B cell (primary cell): ENCODE measurements at regions not wholly inside any gene's neighbourhood (a gene's known extent, or its start where the extent isn't known, plus 50 kb on each side); places are given as distances from the start of the nearest gene placed in this dataset.

Source experiments
- ATAC-seq: fragments of 200-7000 bp; cut with Tn5 transposase; one replicate; pipeline ENCODE4 v1.10.0; 2021; ENCODE audit warnings: low read depth, mild to moderate bottlenecking, moderate number of reproducible peaks, moderate library complexity
- CTCF ChIA-PET: fragments of 350-600 bp; sonication (Branson Sonifier 250); formaldehyde crosslinking; loops from one replicate; lab custom pipeline; 2021; ENCODE audit warnings: antibody characterized with exemption, inconsistent platforms; lab: Charles Lee
- POLR2A ChIA-PET: fragments of 350-600 bp; sonication (Branson Sonifier 250); formaldehyde crosslinking; loops from one replicate; lab custom pipeline; 2021; ENCODE audit warnings: antibody characterized with exemption; lab: Charles Lee
- DNase-seq: peaks from one replicate; pipeline ENCODE4 v3.0.0; 2013
- H2AFZ ChIP-seq: 2 replicates; pipeline ENCODE4 v1.6.1; 2012; ENCODE audit warnings: mild to moderate bottlenecking, low read depth, low read length; ENCODE audit not compliant: insufficient read depth, poor library complexity, severe bottlenecking
- H3K27ac ChIP-seq, 2 donors: 1 replicate in 1 of 2; 2 replicates in 1 of 2; pipeline ENCODE4 v1.5.1; 2012 to 2013; ENCODE audit warnings: low read length in 2 of 2, mild to moderate bottlenecking in 2 of 2, moderate library complexity in 1 of 2
- H3K27me3 ChIP-seq, 4 experiments: fragments of 200-600 bp in 1 of 4; sonication (generic) in 1 of 4; replicated peaks in 1 of 4; 1 replicate in 2 of 4; 2 replicates in 2 of 4; pipeline versions ENCODE4 v1.6.1 to v1.7.0; 2013 to 2016; ENCODE audit warnings: low read length in 3 of 4, mild to moderate bottlenecking in 2 of 4, mixed read lengths in 1 of 4, moderate library complexity in 1 of 4; ENCODE audit not compliant: insufficient read depth in 4 of 4, control insufficient read depth in 3 of 4; ENCODE audit errors: control extremely low read depth in 1 of 4
- H3K36me3 ChIP-seq, 2 experiments: replicated peaks in 1 of 2; 1 replicate in 1 of 2; 2 replicates in 1 of 2; pipeline versions ENCODE4 v1.6.1 to v1.7.1; 2013; ENCODE audit warnings: low read length in 1 of 2; ENCODE audit not compliant: insufficient read depth in 2 of 2, control insufficient read depth in 1 of 2; ENCODE audit errors: control extremely low read depth in 1 of 2, extremely low read depth in 1 of 2
- H3K4me1 ChIP-seq, 2 donors: fragments of 200-600 bp in 1 of 2; sonication (generic) in 1 of 2; 1 replicate in 1 of 2; 2 replicates in 1 of 2; pipeline versions ENCODE4 v1.5.1 to v1.6.1; 2013 to 2017; ENCODE audit warnings: low read length in 2 of 2; ENCODE audit not compliant: control insufficient read depth in 2 of 2, insufficient read depth in 2 of 2
- H3K4me2 ChIP-seq: replicated peaks from 2 replicates; pipeline ENCODE3; 2012; ENCODE audit warnings: mild to moderate bottlenecking, low read depth, low read length; ENCODE audit not compliant: poor library complexity, severe bottlenecking
- H3K4me3 ChIP-seq, 5 experiments: fragments of 200-600 bp in 1 of 5; sonication (generic) in 1 of 5; 1 replicate in 3 of 5; 2 replicates in 2 of 5; pipeline versions ENCODE4 v1.5.1 to v1.7.0; 2011 to 2016; ENCODE audit warnings: low read length in 4 of 5, mild to moderate bottlenecking in 4 of 5, low read depth in 2 of 5, control low read depth in 1 of 5, moderate library complexity in 1 of 5; ENCODE audit not compliant: insufficient read depth in 1 of 5; ENCODE audit errors: control extremely low read depth in 1 of 5, extremely low read depth in 1 of 5
- H3K79me2 ChIP-seq: fragments of 200-600 bp; sonication (generic); one replicate; pipeline ENCODE4 v1.6.0; 2016; ENCODE audit warnings: low read length; ENCODE audit not compliant: control insufficient read depth, insufficient read depth
- H3K9ac ChIP-seq: fragments of 200-600 bp; sonication (generic); 2 replicates; pipeline ENCODE4 v1.6.1; 2017; ENCODE audit warnings: mild to moderate bottlenecking, low read length, moderate library complexity
- H3K9me3 ChIP-seq, 3 donors: one replicate each; pipeline versions ENCODE4 v1.6.1 to v1.7.1; 2013; ENCODE audit warnings: low read length in 2 of 3; ENCODE audit not compliant: control insufficient read depth in 2 of 3, insufficient read depth in 1 of 3; ENCODE audit errors: control extremely low read depth in 1 of 3
- H4K20me1 ChIP-seq: 2 replicates; pipeline ENCODE4 v1.6.0; 2012; ENCODE audit warnings: mild to moderate bottlenecking, low read length; ENCODE audit not compliant: insufficient read depth, control insufficient read depth, poor library complexity, severe bottlenecking
- H3K27ac Mint-ChIP-seq: one replicate; pipeline ENCODE4 v1.8.0; 2021; ENCODE audit warnings: mixed read lengths
- H3K27me3 Mint-ChIP-seq: one replicate; pipeline ENCODE4 v1.8.0; 2021; ENCODE audit warnings: mixed read lengths
- H3K4me1 Mint-ChIP-seq: one replicate; pipeline ENCODE4 v1.8.0; 2021; ENCODE audit warnings: mixed read lengths
- H3K4me3 Mint-ChIP-seq: one replicate; pipeline ENCODE4 v1.8.0; 2021; ENCODE audit warnings: mixed read lengths
- H3K9me3 Mint-ChIP-seq: one replicate; pipeline ENCODE4 v1.8.0; 2022; ENCODE audit warnings: mixed read lengths; ENCODE audit not compliant: insufficient read depth
- CTCF ChIP-seq: fragments of 200-600 bp; IDR thresholded peaks from one replicate; pipeline ENCODE4 v1.8.0; 2022; ENCODE audit warnings: antibody characterized with exemption, mild to moderate bottlenecking
- EZH2 ChIP-seq: IDR thresholded peaks from 2 replicates; pipeline ENCODE4 v1.6.1; 2012; ENCODE audit warnings: borderline replicate concordance, low read depth, mild to moderate bottlenecking, moderate library complexity, low read length; ENCODE audit not compliant: insufficient read depth, poor library complexity, severe bottlenecking
- WGBS: methylation state at CpG from one replicate; pipeline ENCODE4 v1.1.5; 2013; ENCODE audit warnings: missing lambda C conversion rate; ENCODE audit not compliant: insufficient coverage; 5-methylcytosine and 5-hydroxymethylcytosine counted together
- intact Hi-C: fragments of 100-400 bp; cut with micrococcal nuclease; formaldehyde crosslinking; loops from one replicate; pipeline ENCODE4 v1.10.0; 2022

- peaks cover 6% of the 10 kb centered on the region for H3K27me3 Mint-ChIP-seq
- peaks cover 16 to 24% of the 10 kb centered on the region in 2 donors for H3K4me1 ChIP-seq
- no peak overlapping the region for H3K9ac ChIP-seq
- H3K79me2 ChIP-seq = no peaks in the 10 kb centered on the region
- DNase-seq (no peak), ATAC-seq (no peak)
- 94% methylated on average over 5 of the region's 6 CpGs for WGBS
- H3K9me3 Mint-ChIP-seq = no peaks in the 10 kb centered on the region
- H4K20me1 ChIP-seq = no peaks in the 10 kb centered on the region
- intact Hi-C loops = no loop called here
- no peaks in the 10 kb centered on the region for H3K36me3 ChIP-seq
- H2AFZ ChIP-seq = no peak overlapping the region
- peaks cover 22% of the 10 kb centered on the region for H3K4me1 Mint-ChIP-seq
- ChIA-PET POLR2A (no interaction called here), CTCF (no interaction called here)
- H3K4me2 ChIP-seq = no peak overlapping the region
- H3K27me3 ChIP-seq = peaks cover 0 to 2% (median 0%) of the 10 kb centered on the region in 4 experiments
- no peaks in the 10 kb centered on the region for H3K9me3 ChIP-seq
- H3K4me3 Mint-ChIP-seq = no peak overlapping the region
- no peak overlapping the region for H3K27ac Mint-ChIP-seq
- no peak for TF ChIP-seq EZH2
- H3K4me3 ChIP-seq = no peak overlapping the region
- H3K27ac ChIP-seq = no peak overlapping the region
These were observed 235.9 kb downstream of the LY86 start for GRCh38 chr6:6824381-6824780.

DNA sequence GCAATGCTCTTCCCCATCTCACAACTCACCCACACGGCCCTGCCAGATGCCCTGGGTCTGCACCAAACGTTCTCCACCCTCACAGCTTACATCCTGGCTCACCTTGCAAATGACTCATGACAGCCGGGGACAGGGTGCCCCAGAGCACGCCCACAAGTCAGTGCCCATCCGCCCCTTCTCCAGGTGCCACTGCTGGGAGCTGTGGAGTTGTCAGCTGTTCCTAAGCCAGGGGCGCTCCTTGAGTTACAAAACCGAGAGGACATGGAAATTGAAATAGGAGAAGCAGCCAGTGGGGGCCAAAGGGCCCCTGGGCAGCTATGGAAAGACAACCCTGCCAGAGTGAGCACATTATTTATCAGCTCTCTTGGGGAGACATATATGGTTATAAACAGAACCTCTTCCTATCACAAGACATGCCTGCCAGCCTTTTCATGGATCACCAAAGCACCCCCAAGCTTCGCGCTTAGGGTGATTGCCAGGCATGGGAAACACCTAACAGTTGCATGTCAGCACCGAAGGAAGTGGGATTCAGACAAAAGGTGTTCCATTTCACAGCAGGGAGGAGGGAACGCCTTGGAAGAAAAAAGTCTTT is 236.8 kb downstream of the LY86 start:
- Histone ChIP-seq H4K20me1 (no peaks in the 10 kb centered on the region), H3K9ac (no peak overlapping the region), H3K4me2 (no peak overlapping the region), H3K27ac (no peak overlapping the region), H3K79me2 (no peaks in the 10 kb centered on the region), H3K4me1 (peaks cover 16 to 24% of the 10 kb centered on the region in 2 donors), H2AFZ (no peak overlapping the region), H3K9me3 (no peaks in the 10 kb centered on the region), H3K36me3 (no peaks in the 10 kb centered on the region), H3K4me3 (no peak overlapping the region), H3K27me3 (peaks cover 0 to 2% (median 0%) of the 10 kb centered on the region in 4 experiments)
- POLR2A ChIA-PET = no interaction called here
- TF ChIP-seq EZH2 (no peak), CTCF (no peak)
- intact Hi-C loops = no loop called here
- DNase-seq (no peak), ATAC-seq (no peak)
- CTCF ChIA-PET = no interaction called here
- Mint-ChIP-seq H3K27ac (no peak overlapping the region), H3K4me1 (peaks cover 22% of the 10 kb centered on the region), H3K9me3 (no peaks in the 10 kb centered on the region), H3K4me3 (no peak overlapping the region), H3K27me3 (peaks cover 6% of the 10 kb centered on the region)
- WGBS = 89% methylated on average over 8 of the region's 11 CpGs
